CD4-positive, alpha-beta T cell (primary cell): ENCODE measurements at regions not wholly inside any gene's neighbourhood (a gene's known extent, or its start where the extent isn't known, plus 50 kb on each side); places are given as distances from the start of the nearest gene placed in this dataset.

Experiments used
- ATAC-seq: fragments of 200-7000 bp; cut with Tn5 transposase; one replicate; pipeline ENCODE4 v1.10.0; 2022; ENCODE audit warnings: mild to moderate bottlenecking; ENCODE audit not compliant: poor library complexity
- CTCF ChIA-PET: fragments of 350-600 bp; sonication (Branson Sonifier 250); formaldehyde crosslinking; loops from one replicate; lab custom pipeline; 2021; ENCODE audit warnings: antibody characterized with exemption, inconsistent platforms; lab: Charles Lee
- POLR2A ChIA-PET: fragments of 350-600 bp; sonication (Branson Sonifier 250); formaldehyde crosslinking; loops from one replicate; lab custom pipeline; 2021; ENCODE audit warnings: antibody characterized with exemption, inconsistent platforms; lab: Charles Lee
- DNase-seq, 14 experiments: peaks; one replicate each; pipeline ENCODE4 v3.0.0-alpha.2; 2013 to 2020; ENCODE audit warnings: mixed read lengths in 2 of 14
- H3K27ac ChIP-seq, 2 donors: one replicate each; pipeline versions ENCODE4 v1.5.1 to v1.7.0; 2013; ENCODE audit warnings: low read length in 2 of 2, low read depth in 1 of 2, mild to moderate bottlenecking in 1 of 2
- H3K27me3 ChIP-seq, 2 experiments: 1 replicate in 1 of 2; 2 replicates in 1 of 2; pipeline versions ENCODE4 v1.6.1 to v1.7.0; 2013; ENCODE audit warnings: low read length in 2 of 2, control low read depth in 1 of 2, mild to moderate bottlenecking in 1 of 2, moderate library complexity in 1 of 2; ENCODE audit not compliant: insufficient read depth in 2 of 2, control insufficient read depth in 1 of 2
- H3K36me3 ChIP-seq: one replicate; pipeline ENCODE4 v1.6.1; 2013; ENCODE audit warnings: low read length, control low read depth; ENCODE audit not compliant: insufficient read depth
- H3K4me1 ChIP-seq: one replicate; pipeline ENCODE4 v1.6.1; 2013; ENCODE audit warnings: low read length, control low read depth; ENCODE audit not compliant: insufficient read depth
- H3K4me3 ChIP-seq: one replicate; pipeline ENCODE4 v1.5.1; 2013; ENCODE audit warnings: mild to moderate bottlenecking, low read length, moderate library complexity
- H3K9me3 ChIP-seq, 2 experiments: 1 replicate in 1 of 2; 2 replicates in 1 of 2; pipeline versions ENCODE4 v1.6.1 to v1.7.0; 2013; ENCODE audit warnings: low read length in 2 of 2, mild to moderate bottlenecking in 2 of 2, control low read depth in 1 of 2, moderate library complexity in 1 of 2; ENCODE audit not compliant: control insufficient read depth in 1 of 2, insufficient read depth in 1 of 2
- H3K27ac Mint-ChIP-seq: one replicate; pipeline ENCODE4 v1.8.0; 2020; ENCODE audit warnings: mixed read lengths
- H3K27me3 Mint-ChIP-seq: one replicate; pipeline ENCODE4 v1.8.0; 2021; ENCODE audit warnings: mixed read lengths
- H3K36me3 Mint-ChIP-seq: one replicate; pipeline ENCODE4 v1.8.0; 2021; ENCODE audit warnings: low read depth, mixed read lengths
- H3K4me1 Mint-ChIP-seq: one replicate; pipeline ENCODE4 v1.8.0; 2021; ENCODE audit warnings: low read depth, mixed read lengths
- H3K4me3 Mint-ChIP-seq: one replicate; pipeline ENCODE4 v1.8.0; 2020; ENCODE audit warnings: mild to moderate bottlenecking, mixed read lengths
- H3K9me3 Mint-ChIP-seq: one replicate; pipeline ENCODE4 v1.8.0; 2020; ENCODE audit warnings: mixed read lengths
- CTCF ChIP-seq: fragments of 200-600 bp; IDR thresholded peaks from one replicate; pipeline ENCODE4 v1.8.0; 2022; ENCODE audit warnings: antibody characterized with exemption, mild to moderate bottlenecking
- intact Hi-C, 2 experiments: fragments of 100-400 bp; cut with DNase I in 1 of 2; cut with micrococcal nuclease in 1 of 2; formaldehyde crosslinking; loops; one replicate each; pipeline versions ENCODE4 v1.15.1 to v1.9.0; 2023 to 2025; cut with DNase I, micrococcal nuclease

GRCh38 chr12:107225635-107226034 lies 132.3 kb upstream of the CRY1 start:
- Mint-ChIP-seq H3K4me3 (no peak overlapping the region), H3K27me3 (peaks cover 16% of the 10 kb centered on the region), H3K4me1 (no peaks in the 10 kb centered on the region), H3K27ac (no peak overlapping the region), H3K9me3 (no peaks in the 10 kb centered on the region), H3K36me3 (no peaks in the 10 kb centered on the region)
- Histone ChIP-seq H3K36me3 (no peaks in the 10 kb centered on the region), H3K4me1 (no peaks in the 10 kb centered on the region), H3K27ac (no peak overlapping the region), H3K9me3 (no peaks in the 10 kb centered on the region), H3K27me3 (peaks cover 0 to 4% of the 10 kb centered on the region in 2 experiments), H3K4me3 (no peak overlapping the region)
- DNase-seq, result no peak
- no peak for ATAC-seq
- intact Hi-C loops, result loop anchor here (10.0 kb wide), 2 partner anchors 169 to 179 kb away; no protein-coding TSS in a partner anchor
- ChIA-PET POLR2A (no interaction called here), CTCF (no interaction called here)
- TF ChIP-seq CTCF, result no peak

GRCh38 chr12:107226126-107226525 lies 132.8 kb upstream of the CRY1 start:
- DNase-seq (no peak), ATAC-seq (no peak)
- H3K27ac ChIP-seq, result no peak overlapping the region
- Mint-ChIP-seq H3K27me3 (peaks cover 13% of the 10 kb centered on the region), H3K9me3 (no peaks in the 10 kb centered on the region), H3K27ac (no peak overlapping the region), H3K4me3 (no peak overlapping the region), H3K36me3 (no peaks in the 10 kb centered on the region), H3K4me1 (no peaks in the 10 kb centered on the region)
- no peak overlapping the region for H3K4me3 ChIP-seq
- no peaks in the 10 kb centered on the region for H3K36me3 ChIP-seq
- intact Hi-C loops, result loop anchor here (10.0 kb wide), 2 partner anchors 169 to 179 kb away; no protein-coding TSS in a partner anchor
- no peaks in the 10 kb centered on the region for H3K9me3 ChIP-seq
- H3K4me1 ChIP-seq, result no peaks in the 10 kb centered on the region
- H3K27me3 ChIP-seq, result peaks cover 0 to 4% of the 10 kb centered on the region in 2 experiments
- POLR2A ChIA-PET, result no interaction called here
- CTCF ChIA-PET, result interaction anchor here (0.7 kb wide), 1 partner anchor 65 kb away, joined by 3 read pairs; no protein-coding TSS in a partner anchor
- no peak for TF ChIP-seq CTCF

GRCh38 chr12:107228076-107228475 lies 134.7 kb upstream of the CRY1 start:
- H3K4me3 ChIP-seq, result no peak overlapping the region
- Mint-ChIP-seq H3K4me3 (no peak overlapping the region), H3K9me3 (no peaks in the 10 kb centered on the region), H3K4me1 (no peaks in the 10 kb centered on the region), H3K27me3 (peaks cover 6% of the 10 kb centered on the region), H3K27ac (no peak overlapping the region), H3K36me3 (no peaks in the 10 kb centered on the region)
- CTCF ChIA-PET, result interaction anchor here (0.7 kb wide), 1 partner anchor 25 kb away, joined by 3 read pairs; no protein-coding TSS in a partner anchor
- peaks cover 0 to 2% of the 10 kb centered on the region in 2 experiments for H3K27me3 ChIP-seq
- POLR2A ChIA-PET, result no interaction called here
- ATAC-seq (no peak), DNase-seq (no peak)
- no peaks in the 10 kb centered on the region for H3K9me3 ChIP-seq
- intact Hi-C loops, result loop anchor here (10.0 kb wide), 2 partner anchors 167 to 177 kb away; no protein-coding TSS in a partner anchor
- no peak for TF ChIP-seq CTCF
- no peak overlapping the region for H3K27ac ChIP-seq
- H3K4me1 ChIP-seq, result no peaks in the 10 kb centered on the region
- no peaks in the 10 kb centered on the region for H3K36me3 ChIP-seq
